Erythroblast (primary cell): ENCODE measurements at regions not wholly inside any gene's neighbourhood (a gene's known extent, or its start where the extent isn't known, plus 50 kb on each side); places are given as distances from the start of the nearest gene placed in this dataset.

ENCODE experiments used
- GATA1 ChIP-seq: IDR thresholded peaks from 2 replicates; pipeline ENCODE4 v1.6.1; 2011; ENCODE audit warnings: low read depth, mild to moderate bottlenecking, control low read depth, low read length, moderate library complexity
- POLR2A ChIP-seq: IDR thresholded peaks from 2 replicates; pipeline ENCODE4 v1.6.1; 2011; ENCODE audit warnings: mild to moderate bottlenecking, low read length

- TF ChIP-seq POLR2A, result no peak
- no peak for TF ChIP-seq GATA1
Measured at GRCh38 chr4:38560340-38560739, 103.7 kb upstream of the KLF3 start.
